ENCODE measurements at regions not wholly inside any gene's neighbourhood (a gene's known extent, or its start where the extent isn't known, plus 50 kb on each side); places are given as distances from the start of the nearest gene placed in this dataset.

GRCh38 chr4:115972967-115973366, 859.5 kb upstream of the NDST4 start:
- ChIA-PET CTCF (no interaction called here), POLR2A (no interaction called here)
- Histone ChIP-seq H2AFZ (ENCODE audit: low read depth) (no peak overlapping the region), H3K79me2 (ENCODE audit: insufficient read depth) (no peaks in the 10 kb centered on the region), H3K27me3 (ENCODE audit: insufficient read depth) (no peaks in the 10 kb centered on the region), H3K9me3 (no peaks in the 10 kb centered on the region), H3K4me3 (ENCODE audit: low read depth in 2 of 2, low read length in 1 of 2) (no peak overlapping the region), H3K36me3 (replicated peaks in 1 of 2; ENCODE audit: control insufficient read depth in 1 of 2, insufficient read depth in 2 of 2, low read length in 1 of 2) (no peaks in the 10 kb centered on the region), H3K4me2 (no peak overlapping the region), H3K9ac (no peak overlapping the region), H4K20me1 (ENCODE audit: insufficient read depth) (no peaks in the 10 kb centered on the region), H3K27ac (ENCODE audit: low read depth in 2 of 2, low read length in 1 of 2) (no peak overlapping the region), H3F3A (replicated peaks; ENCODE audit: insufficient read depth) (no peaks in the 10 kb centered on the region), H3K4me1 (ENCODE audit: control insufficient read depth in 1 of 2, insufficient read depth in 2 of 2, low read depth in 1 of 2, low read length in 1 of 2) (no peaks in the 10 kb centered on the region), H3K9me2 (no peaks in the 10 kb centered on the region)
- WGBS (ENCODE audit: low lambda C conversion rate) = 35% methylated on average over 2 of the region's 2 CpGs
- TF ChIP-seq ELF1 (IDR thresholded peaks at IDR 0.05) (no peak), SIN3A (IDR thresholded peaks at IDR 0.05; ENCODE audit: borderline replicate concordance, low read depth, low read length) (no peak), USF2 (IDR thresholded peaks at IDR 0.05; ENCODE audit: borderline replicate concordance, low read depth, low read length) (no peak), MXI1 (IDR thresholded peaks at IDR 0.05; ENCODE audit: low read depth, low read length) (no peak), IRF3 (IDR thresholded peaks at IDR 0.05; ENCODE audit: low read depth, low read length) (no peak), GATA2 (CRISPR knock-in tag; IDR thresholded peaks at IDR 0.05) (no peak)
- DNase-seq = no peak

GRCh38 chr4:115970859-115971258, 857.4 kb upstream of the NDST4 start:
- DNase-seq = no peak
- Histone ChIP-seq H3K4me3 (ENCODE audit: low read depth in 2 of 2, low read length in 1 of 2) (no peak overlapping the region), H3K9me2 (no peaks in the 10 kb centered on the region)

GRCh38 chr4:115969756-115970155, 856.3 kb upstream of the NDST4 start:
- ChIA-PET CTCF (no interaction called here), POLR2A (no interaction called here)

More at GRCh38 chr4:115970859-115971258, 857.4 kb upstream of the NDST4 start:
- POLR2A ChIA-PET = no interaction called here
- no peak overlapping the region for H2AFZ ChIP-seq (ENCODE audit: low read depth)
- no peak overlapping the region for H3K4me2 ChIP-seq
- CTCF ChIA-PET = no interaction called here
- no peaks in the 10 kb centered on the region for H3K4me1 ChIP-seq (ENCODE audit: control insufficient read depth in 1 of 2, insufficient read depth in 2 of 2, low read depth in 1 of 2, low read length in 1 of 2)
- H3K9me3 ChIP-seq = no peaks in the 10 kb centered on the region
- H3K79me2 ChIP-seq (ENCODE audit: insufficient read depth) = no peaks in the 10 kb centered on the region
- TF ChIP-seq RCOR1 (IDR thresholded peaks at IDR 0.05; ENCODE audit: low read length) = no peak
- 59% methylated on average over 2 of the region's 2 CpGs for WGBS (ENCODE audit: low lambda C conversion rate)
- no peaks in the 10 kb centered on the region for H3K27me3 ChIP-seq (ENCODE audit: insufficient read depth)
- no peak overlapping the region for H3K9ac ChIP-seq
- H3F3A ChIP-seq (replicated peaks; ENCODE audit: insufficient read depth) = no peaks in the 10 kb centered on the region
- no peak overlapping the region for H3K27ac ChIP-seq (ENCODE audit: low read depth in 2 of 2, low read length in 1 of 2)
- no peaks in the 10 kb centered on the region for H4K20me1 ChIP-seq (ENCODE audit: insufficient read depth)
- H3K36me3 ChIP-seq (replicated peaks in 1 of 2; ENCODE audit: control insufficient read depth in 1 of 2, insufficient read depth in 2 of 2, low read length in 1 of 2) = no peaks in the 10 kb centered on the region

More at GRCh38 chr4:115969756-115970155, 856.3 kb upstream of the NDST4 start:
- Histone ChIP-seq H3K27me3 (ENCODE audit: insufficient read depth) (no peaks in the 10 kb centered on the region), H3K4me1 (ENCODE audit: control insufficient read depth in 1 of 2, insufficient read depth in 2 of 2, low read depth in 1 of 2, low read length in 1 of 2) (no peaks in the 10 kb centered on the region), H3K4me2 (no peak overlapping the region), H3K9me2 (no peaks in the 10 kb centered on the region), H3F3A (replicated peaks; ENCODE audit: insufficient read depth) (no peaks in the 10 kb centered on the region), H3K9me3 (no peaks in the 10 kb centered on the region), H2AFZ (ENCODE audit: low read depth) (no peak overlapping the region; the same call in 1 of the 2 replicates), H3K9ac (no peak overlapping the region), H3K36me3 (replicated peaks in 1 of 2; ENCODE audit: control insufficient read depth in 1 of 2, insufficient read depth in 2 of 2, low read length in 1 of 2) (no peaks in the 10 kb centered on the region), H4K20me1 (ENCODE audit: insufficient read depth) (no peaks in the 10 kb centered on the region), H3K4me3 (ENCODE audit: low read depth in 2 of 2, low read length in 1 of 2) (no peak overlapping the region), H3K79me2 (ENCODE audit: insufficient read depth) (no peaks in the 10 kb centered on the region), H3K27ac (ENCODE audit: low read depth in 2 of 2, low read length in 1 of 2) (no peak overlapping the region)
- TF ChIP-seq FOXM1 (IDR thresholded peaks at IDR 0.05; ENCODE audit: low read depth) (no peak), SMC3 (IDR thresholded peaks at IDR 0.05; ENCODE audit: low read depth, low read length) (no peak), IRF3 (IDR thresholded peaks at IDR 0.05; ENCODE audit: low read depth, low read length) (no peak), EP300 (IDR thresholded peaks at IDR 0.05; ENCODE audit: borderline replicate concordance in 1 of 2, low read depth in 1 of 2, low read length in 1 of 2) (no peak), ZBTB33 (IDR thresholded peaks at IDR 0.05; ENCODE audit: borderline replicate concordance, low read depth) (no peak), POLR2AphosphoS5 (IDR thresholded peaks at IDR 0.05; ENCODE audit: low read depth, low read length) (no peak), PBX3 (IDR thresholded peaks at IDR 0.05) (no peak), NFIC (IDR thresholded peaks at IDR 0.05; ENCODE audit: borderline replicate concordance) (no peak), YY1 (IDR thresholded peaks at IDR 0.05; ENCODE audit: low read depth) (no peak), NRF1 (IDR thresholded peaks at IDR 0.05; ENCODE audit: low read depth, low read length) (no peak), MAX (IDR thresholded peaks at IDR 0.05; ENCODE audit: low read depth) (no peak)
- 25% methylated on average over 1 of the region's 1 CpG for WGBS (ENCODE audit: low lambda C conversion rate)
- DNase-seq = no peak
